ENCODE measurements at regions not wholly inside any gene's neighbourhood (a gene's known extent, or its start where the extent isn't known, plus 50 kb on each side); places are given as distances from the start of the nearest gene placed in this dataset.

GRCh38 chr4:124948976-124949597 lies 236.6 kb upstream of the ANKRD50 start:
- TF ChIP-seq CTCF (IDR thresholded peaks at IDR 0.05; ENCODE audit: extremely low read depth in 1 of 2, insufficient read depth in 1 of 2, low read depth in 1 of 2, low read length in 2 of 2) (no peak), JUN (IDR thresholded peaks at IDR 0.05; ENCODE audit: borderline replicate concordance, insufficient read depth, insufficient read length, low read depth) (peak; percentile 61), EZH2 (IDR thresholded peaks at IDR 0.05; ENCODE audit: borderline replicate concordance, low read depth, low read length, severe bottlenecking) (no peak), POLR2AphosphoS5 (IDR thresholded peaks at IDR 0.05; ENCODE audit: insufficient read depth, low read depth, low read length) (no peak), POLR2A (IDR thresholded peaks at IDR 0.05; ENCODE audit: low read depth, low read length) (no peak), FOS (IDR thresholded peaks at IDR 0.05; ENCODE audit: borderline replicate concordance, insufficient read depth, low read length) (no peak), MAX (IDR thresholded peaks at IDR 0.05; ENCODE audit: insufficient read depth, insufficient read length) (no peak)
